GM21786 (cell line): ENCODE measurements at regions not wholly inside any gene's neighbourhood (a gene's known extent, or its start where the extent isn't known, plus 50 kb on each side); places are given as distances from the start of the nearest gene placed in this dataset.
"Not testable (repeated sequence)": the region's sequence is repeated elsewhere in the genome, so short reads cannot be mapped to it uniquely, and the experiment has no call there.

Experiments
- ATAC-seq: cut with Tn5 transposase; IDR thresholded peaks from one replicate; pipeline ENCODE4 v1.9.1; 2021; ENCODE audit not compliant: unreplicated experiment

DNA sequence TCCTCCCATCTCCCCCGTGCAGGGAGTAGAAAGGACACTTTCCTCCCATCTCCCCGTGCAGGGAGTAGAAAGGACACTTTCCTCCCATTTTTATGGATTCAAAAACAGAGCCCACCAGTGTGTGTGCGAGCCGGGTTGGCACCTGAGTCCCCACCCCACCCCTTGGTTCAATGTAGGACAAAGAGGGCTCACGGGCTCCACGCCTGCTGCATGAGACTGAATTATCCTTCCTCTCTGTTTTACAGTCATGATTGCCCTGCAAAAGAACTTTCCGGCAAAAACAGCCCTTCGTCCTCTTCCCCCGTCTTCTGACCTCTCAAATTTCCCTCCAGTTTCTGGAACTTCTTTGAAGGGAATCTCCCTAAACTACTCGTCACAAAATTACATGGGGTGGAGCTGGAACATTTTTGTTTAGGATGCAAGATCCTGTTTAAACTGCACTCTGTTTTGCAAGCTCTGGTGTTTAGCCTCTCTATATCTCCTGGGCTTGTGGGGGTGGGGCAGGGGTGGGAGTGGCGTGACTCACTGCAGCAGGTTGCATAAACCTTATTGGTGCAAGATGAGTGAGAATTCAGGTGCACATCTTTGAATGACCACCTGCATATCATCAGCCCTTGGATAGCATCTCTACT lies 99.8 kb downstream of the PSMG1 start:
- ATAC-seq: no peak

DNA sequence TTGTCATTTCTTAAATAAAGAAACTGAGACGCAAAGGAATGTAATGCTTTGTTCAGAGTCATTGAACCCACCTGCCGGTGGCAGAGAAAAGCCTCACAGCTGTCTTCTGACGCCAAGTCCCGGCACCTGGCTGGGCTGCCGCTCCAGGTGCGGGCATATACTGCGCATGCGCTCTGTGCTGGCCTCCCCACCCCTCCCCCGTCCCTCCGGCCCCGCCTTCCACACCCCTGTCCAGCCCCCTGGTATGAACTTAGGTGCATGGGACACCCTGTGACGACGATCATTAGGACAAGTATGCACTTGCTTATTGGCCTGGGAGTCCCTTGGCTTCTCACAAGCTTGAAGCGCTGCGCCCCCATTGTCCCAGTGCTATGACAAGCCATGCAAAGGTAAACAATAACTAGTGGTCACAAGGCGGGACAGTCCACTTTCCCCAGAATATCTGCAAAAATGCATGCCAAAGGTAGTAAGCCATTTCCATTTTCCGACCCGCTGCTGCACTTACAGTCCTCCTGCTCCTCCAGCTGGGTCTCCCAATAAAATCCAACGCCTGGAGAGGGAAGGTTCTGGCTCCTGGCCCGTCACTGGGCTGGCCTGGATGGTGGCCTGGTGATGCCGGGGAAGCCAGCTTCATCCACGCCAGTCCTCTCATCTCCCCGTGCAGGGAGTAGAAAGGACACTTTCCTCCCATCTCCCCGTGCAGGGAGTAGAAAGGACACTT lies 100.4 kb downstream of the PSMG1 start:
- no peak for ATAC-seq

DNA sequence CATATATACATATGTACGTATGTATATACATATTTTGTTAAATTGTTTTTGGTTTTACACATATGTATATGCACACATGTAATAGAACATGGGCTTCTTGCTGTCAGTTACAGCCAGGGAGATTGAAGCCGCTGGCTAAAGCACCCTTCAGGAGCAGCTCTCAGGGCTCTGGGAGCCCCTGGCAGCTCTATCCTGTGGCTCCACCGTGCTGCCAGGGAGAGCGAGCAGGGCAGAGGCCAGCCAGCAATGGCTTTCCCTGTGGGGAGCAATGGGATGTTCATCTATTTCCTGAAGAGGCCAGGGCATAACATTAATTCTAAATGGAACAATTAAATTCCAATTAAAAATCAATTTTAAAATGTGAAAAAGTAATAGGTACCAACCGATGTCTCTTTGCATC lies 102.9 kb downstream of the PSMG1 start:
- ATAC-seq: no peak

DNA sequence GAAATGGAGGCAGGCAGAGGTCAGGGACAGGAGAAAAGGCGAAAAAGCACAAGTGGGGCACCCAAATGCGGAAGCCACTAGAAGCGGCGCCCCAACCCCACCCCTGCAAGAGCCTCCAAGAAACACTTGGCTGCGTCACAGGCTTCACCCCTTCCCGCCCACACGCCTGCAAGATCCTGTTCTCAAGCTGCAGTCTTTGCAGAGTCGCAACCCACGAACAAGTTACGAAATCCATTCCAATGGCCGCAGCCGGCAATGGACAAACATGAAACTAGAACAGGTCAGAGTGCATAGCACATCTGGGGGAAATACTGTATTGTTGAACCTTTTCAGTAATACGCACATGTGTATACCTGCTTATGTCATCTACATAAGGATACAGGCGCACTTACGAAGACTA lies 103.6 kb downstream of the PSMG1 start:
- ATAC-seq: no peak

DNA sequence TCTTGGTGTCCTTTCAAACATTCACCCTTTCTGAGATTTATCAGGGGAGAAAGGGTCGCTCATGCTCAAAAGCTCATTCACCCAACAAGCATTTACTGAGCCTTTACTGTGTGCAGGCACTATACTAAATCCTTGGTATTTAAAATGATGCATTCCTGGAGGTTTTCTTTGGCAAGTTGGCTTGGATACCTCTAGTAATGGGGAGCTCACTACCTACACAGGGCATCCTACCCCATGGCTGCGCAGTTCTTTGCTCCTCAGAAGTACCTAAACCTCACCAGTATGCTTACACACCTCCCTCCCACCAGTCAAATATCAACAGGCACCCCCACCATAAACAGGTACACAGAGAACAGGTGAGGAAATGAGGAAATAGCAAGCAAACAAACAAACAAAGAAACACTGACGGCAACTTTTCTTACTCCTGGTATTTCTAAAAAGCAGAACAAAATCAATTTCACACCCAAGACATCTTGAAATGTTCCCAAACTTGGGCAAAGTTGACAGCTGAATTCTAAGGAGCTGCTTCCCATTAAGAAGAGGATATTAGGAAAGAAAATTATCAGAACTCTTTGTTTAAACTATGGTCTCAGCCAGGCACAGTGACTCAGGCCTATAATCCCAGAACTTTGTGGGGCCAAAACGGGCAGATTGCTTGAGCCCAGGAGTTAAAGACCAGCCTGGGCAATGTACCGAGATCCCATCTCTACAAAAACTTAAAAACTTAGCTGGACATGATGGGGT lies 104.8 kb downstream of the PSMG1 start:
- ATAC-seq: no peak

DNA sequence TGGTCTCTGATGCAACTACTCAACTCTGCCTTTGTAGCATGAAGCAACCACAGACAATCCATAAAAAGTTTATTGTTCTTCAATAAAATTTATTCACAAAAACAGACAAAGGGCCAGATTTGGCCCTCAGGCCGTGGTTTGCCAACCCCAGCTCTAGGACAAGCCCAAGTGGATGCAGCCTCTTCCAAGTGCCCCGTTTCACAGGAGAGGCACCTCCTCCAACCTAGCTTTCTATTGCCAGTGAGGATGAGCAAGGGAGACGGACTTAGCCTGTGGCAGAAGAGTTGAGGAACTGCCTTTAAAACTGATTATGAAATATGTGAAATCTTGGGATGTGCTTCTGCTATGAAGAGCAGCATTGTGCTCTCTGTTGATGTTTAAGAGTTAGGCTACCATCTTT lies 105.4 kb downstream of the PSMG1 start:
- no peak for ATAC-seq

DNA sequence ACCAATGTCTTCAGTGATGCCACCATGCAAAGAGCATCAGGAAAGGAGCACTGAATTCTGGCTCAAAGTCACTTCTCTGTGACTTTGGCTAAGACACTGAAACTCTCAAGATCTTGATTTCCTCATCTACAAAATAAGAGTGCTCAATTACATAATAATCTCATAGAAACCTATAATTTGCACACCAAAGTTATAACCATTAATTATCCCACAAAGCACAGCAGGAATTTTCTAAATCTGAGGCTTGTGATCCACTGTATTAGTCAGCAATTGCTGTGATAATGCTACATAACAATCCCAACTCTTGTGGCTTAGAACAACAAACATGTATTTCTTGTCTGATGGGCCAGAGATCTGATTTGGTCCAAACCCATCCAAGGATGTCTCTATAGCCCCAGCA lies 108.7 kb downstream of the PSMG1 start:
- no peak for ATAC-seq

DNA sequence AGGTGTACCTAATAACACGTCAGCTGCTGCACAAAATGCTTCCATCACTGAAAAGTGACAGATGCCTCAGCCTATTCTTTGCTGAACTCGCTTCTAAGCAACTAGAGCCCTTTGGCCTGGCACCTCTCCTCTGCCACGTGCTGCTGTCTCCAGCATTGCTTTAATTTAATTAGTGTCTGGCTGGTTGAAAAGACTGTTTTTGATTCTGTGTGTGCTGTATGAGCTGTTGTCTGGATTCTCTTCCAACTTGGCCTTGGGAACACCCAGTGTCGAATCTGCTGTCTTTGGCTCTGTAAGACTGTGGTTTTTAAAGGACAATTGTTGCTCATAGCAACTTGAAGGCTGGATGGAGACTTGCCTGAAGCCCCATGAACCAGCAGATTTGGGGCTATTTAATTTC lies 109.5 kb downstream of the PSMG1 start:
- no peak for ATAC-seq

DNA sequence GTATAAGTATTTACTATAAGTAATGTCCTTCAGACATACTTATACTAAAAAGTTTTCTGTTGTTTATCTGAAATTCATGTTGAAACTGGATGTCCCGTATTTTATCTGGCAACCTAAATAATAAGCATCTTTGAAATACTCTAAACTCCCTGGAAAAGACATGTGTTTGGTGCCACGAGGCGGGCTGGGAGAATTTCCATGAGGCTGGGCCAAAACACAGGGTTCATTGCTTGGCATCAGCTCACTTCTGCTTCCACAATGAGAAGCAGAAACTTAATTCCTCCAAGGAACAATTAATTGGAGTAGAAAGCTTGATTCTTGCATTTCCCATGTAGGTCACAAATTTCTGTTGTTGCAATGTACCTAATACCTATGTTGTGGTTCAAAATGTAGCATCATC lies 110.2 kb downstream of the PSMG1 start:
- no peak for ATAC-seq

DNA sequence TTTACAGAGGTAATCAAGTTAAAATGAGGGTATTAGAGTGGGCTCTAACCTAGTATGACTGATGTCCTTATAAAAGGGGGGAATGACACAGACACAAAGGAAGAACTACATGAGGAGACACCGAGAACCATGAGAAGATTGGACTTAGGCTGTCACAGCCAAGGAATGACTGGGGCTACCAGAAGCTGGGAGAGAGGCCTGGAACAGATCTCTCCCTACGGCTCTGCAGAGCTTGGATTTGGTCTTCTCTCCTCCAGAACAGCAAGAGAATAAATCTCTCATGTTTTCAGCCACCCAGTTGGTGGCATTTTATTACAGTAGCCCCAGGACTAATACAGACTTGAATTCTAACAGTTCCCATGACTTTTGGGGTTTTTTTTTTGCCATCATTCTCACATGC lies 110.8 kb downstream of the PSMG1 start:
- ATAC-seq: no peak

DNA sequence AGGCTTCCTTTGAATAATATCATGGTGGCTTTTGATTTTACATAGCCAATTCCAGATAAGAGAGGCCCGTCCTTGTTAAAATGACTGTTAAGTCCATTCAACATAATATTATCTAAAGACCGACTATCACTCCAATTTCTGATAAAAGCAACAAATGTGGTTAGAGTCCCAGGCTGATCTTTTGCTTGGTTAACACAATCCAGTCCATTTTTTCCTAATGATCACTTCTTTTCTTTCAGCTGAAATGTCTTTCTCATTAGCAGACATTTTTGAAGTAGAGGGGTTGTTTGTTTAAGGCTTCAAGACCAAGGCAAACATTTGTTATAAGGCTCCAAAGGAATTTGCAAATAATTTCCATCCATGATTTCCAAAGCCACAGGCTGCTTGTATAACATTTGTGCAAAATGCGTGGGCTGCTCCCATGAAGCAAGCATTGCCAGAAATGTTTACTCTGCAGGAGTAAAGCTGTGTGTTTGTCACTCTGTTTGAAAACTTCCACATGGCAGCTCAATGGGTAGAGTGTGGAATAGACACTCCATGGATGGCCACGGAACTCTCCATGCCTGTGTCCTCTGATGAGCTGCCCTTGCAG lies 111.5 kb downstream of the PSMG1 start:
- ATAC-seq: no peak

DNA sequence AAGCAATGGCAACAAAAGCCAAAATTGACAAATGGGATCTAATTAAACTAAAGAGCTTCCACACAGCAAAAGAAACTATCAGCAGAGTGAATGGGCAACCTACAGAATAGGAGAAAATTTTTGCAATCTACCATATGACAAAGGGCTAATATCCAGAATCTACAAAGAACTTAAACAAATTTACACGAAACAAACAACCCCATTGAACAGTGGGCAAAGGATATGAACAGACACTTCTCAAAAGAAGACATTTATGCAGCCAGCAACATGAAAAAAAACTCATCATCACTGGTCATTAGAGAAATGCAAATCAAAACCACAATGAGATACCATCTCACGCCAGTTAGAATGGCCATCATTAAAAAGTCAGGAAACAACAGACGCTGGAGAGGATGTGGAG lies 113.4 kb downstream of the PSMG1 start:
- ATAC-seq: not testable (repeated sequence)

DNA sequence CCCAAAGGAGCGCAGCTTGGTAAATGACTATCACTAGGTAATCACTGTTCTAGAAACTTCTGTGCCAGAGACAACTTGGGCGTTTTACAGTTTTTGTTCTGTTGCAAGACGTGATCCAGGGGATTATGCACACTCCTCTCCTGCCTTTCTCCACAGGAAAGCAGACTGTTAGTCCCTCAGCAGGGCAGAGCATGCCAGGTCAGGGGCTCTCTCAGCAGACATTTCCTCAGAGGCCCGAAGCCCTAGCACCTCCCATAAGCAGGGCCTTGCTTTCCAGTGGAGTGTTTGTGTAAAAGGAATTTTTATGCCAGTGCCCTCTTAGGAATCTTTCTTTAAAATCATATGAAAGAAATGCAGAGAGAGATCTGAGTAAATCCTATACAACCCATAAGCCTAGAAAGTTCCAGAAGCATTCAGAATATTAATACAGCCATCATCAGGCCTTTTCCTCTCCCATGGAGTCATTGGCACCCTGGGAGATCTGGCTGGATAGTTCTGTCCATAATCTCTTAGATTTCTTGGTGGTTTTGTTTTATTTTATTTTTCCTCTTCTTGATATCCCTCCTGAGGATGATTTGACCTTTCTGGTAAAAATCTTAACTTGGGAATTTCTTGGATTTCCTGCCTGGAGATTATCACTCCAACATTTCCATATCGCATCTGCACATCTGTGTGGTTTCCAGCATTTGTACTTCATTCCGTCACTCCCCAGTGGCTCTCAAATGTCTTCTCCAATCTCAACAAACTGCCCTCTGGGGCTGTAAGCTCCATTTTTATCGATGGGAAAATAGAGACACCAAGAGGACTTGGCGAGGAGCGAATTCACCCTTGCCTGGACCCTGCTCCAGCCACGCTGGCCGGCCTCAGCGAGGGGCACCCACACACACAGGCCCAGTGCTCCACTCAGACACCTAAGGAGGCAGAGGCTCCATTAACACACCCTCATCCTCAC lies 116.1 kb downstream of the PSMG1 start:
- no peak for ATAC-seq

DNA sequence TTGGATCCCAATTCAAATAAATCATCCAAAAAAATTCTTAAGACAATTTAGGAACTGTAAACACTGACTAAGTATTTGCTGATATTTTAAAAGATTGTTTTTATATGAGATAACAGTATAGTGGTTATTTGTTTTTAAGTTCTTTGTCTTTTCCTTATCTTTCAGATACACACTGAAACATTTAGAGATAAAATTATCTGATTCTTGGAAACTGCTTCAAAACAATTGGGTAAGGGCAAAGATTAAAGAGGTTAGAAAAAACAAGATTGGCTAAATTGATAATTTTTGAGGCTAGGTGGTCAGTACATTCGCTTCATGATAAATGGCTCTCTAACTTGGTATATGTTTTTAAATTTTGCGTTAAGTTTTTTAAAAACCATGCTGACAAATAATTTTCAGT lies 117.3 kb downstream of the PSMG1 start:
- ATAC-seq: no peak

DNA sequence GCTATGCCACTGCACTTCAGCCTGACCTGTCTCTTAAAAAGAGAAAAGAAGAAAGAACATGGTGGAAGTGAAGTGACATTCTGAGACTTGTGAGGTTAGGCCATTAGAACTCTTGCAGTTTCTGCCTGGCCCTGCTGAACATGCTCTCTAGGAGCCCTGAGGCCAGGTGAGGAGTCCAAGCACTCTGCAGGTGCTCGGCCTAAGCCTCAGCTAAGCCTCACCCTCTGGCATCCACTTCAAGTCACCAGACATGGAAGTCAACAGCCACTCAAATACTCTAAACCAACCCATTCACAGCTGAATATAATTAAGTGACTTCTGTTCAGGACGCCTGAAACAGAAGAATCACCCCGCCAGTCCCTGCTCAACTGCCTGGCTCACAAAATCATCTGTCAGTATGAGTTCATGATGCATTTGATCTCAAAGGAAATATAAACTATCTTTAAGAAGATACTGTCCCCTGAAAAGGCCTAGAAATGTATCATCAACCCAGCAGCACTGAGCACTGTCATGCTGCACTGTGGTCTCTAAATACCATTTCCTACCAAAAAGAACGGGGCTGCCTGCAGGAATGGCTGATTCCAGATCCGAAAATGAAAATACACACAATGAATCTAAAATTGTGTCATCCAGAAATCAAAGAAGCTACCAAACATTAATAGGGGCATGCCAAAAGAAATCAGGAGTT lies 118.8 kb downstream of the PSMG1 start:
- ATAC-seq: no peak

DNA sequence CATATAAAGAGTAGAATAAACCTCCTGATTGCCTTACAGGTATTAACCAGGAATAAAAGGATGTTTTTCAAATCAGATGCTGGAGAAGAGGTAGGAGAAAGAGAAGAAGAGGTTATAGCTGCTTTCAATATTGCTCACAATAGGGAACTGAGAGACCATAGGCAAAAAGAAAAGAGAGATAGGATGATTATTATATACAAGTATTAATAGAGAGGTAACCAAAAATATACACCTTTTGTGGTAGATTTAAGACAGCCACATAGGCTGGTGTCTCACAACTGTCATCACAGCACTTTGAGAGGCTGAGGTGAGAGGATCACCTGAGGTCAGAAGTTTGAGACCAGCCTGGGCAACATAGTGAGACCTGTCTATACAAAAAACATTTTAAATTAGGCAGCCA lies 119.7 kb downstream of the PSMG1 start:
- no peak for ATAC-seq

DNA sequence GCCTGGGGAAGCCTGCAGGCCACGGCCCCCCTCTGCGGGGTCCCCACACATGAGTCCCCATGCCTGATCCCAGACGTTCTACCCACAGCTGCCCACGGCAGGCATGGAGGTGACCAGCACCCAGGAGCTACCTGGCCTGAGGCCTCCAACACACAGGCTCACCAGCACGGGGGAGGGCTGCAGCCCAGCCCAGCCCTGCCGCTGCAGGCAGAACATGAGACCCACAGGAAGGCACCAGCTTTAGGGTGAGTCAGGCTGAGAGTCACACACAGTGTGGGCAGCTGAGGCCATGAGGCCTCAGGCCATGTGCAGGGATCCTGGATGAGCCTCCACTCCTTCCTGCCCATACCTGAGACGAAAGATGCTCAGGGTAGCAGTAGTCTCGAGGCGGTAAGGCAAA lies 121.1 kb downstream of the PSMG1 start:
- no peak for ATAC-seq

DNA sequence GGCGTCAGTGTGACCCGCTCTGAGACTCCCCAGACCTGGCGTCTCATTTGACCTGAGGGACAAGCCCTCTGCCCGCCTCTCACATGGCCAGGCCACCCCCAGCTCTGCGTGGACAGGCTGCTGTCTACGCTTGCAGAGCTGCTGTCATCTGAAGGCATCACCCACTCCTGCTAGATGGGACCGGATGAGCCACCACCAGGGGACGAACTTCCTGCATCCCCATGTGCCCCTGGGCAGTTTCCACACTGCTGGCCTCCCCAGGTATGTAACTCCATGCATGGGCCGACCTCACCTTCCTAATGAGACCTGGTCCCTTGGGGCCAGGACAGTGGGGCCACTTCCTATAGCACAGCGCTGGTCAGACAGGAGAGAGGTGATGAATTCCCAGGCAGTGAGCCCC lies 121.5 kb downstream of the PSMG1 start:
- no peak for ATAC-seq

DNA sequence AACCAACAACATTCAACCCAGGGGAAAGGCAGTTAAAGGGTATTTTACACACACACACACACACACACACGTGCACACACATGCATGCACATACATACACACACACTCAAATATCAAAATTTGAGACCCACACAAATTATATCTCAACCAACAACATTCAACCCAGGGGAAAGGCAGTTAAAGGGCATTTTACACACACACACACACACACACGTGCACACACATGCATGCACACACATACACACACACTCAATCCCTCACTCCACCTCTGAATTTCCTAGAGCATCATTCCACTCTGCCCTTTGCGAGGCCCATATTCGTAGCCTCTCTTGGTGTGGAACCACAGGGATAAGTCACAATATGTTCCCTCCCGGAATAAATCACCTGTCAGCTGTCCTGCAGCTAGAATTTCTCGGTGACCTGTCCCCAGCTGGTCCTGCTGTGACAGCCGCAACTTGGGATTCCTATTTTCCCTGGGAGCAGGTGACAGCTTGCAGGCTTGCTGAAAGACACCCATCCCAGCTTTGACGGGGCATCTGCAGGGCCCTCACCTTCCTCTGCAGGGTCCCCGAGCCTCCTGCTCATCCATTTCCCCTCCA lies 122.7 kb downstream of the PSMG1 start:
- ATAC-seq: no peak

DNA sequence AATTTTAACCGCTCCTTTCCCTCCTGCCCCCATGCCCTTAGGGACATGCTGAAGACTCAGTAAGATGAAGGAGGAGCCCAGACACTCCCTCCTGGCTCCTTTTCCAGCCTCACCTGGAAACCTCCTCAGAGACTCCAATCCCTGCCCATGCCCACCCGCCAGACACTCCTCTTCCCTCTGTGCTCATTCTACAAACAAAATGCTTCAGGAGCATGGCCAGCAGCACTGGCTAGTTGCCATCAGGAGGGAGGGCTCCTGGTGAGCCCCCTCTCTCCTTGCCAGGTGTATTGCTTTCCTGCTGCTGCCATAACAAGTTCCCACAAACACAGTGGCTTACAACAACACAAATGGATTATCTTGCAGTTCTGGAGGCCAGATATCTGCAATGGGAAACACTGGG lies 126.1 kb downstream of the PSMG1 start:
- no peak for ATAC-seq
